Mesothelial cell of epicardium (in vitro differentiated cells): ENCODE measurements at regions not wholly inside any gene's neighbourhood (a gene's known extent, or its start where the extent isn't known, plus 50 kb on each side); places are given as distances from the start of the nearest gene placed in this dataset.

Experiments
- DNase-seq, 2 experiments: peaks; one replicate each; pipeline ENCODE4 v3.0.0; 2021; ENCODE audit warnings: low spot score in 2 of 2; ENCODE audit not compliant: unreplicated experiment in 2 of 2
- H3K27ac Mint-ChIP-seq: 2 replicates; pipeline ENCODE4 v1.8.0; 2021; ENCODE audit warnings: mixed read lengths
- H3K27me3 Mint-ChIP-seq: 2 replicates; pipeline ENCODE4 v1.8.0; 2021; ENCODE audit warnings: low read depth, mixed read lengths
- H3K36me3 Mint-ChIP-seq: 2 replicates; pipeline ENCODE4 v1.8.0; 2021; ENCODE audit warnings: mixed read lengths
- H3K4me1 Mint-ChIP-seq: 2 replicates; pipeline ENCODE4 v1.8.0; 2021; ENCODE audit warnings: mixed read lengths
- H3K4me3 Mint-ChIP-seq: 2 replicates; pipeline ENCODE4 v1.8.0; 2021; ENCODE audit warnings: mild to moderate bottlenecking, moderate library complexity, mixed read lengths
- H3K9me3 Mint-ChIP-seq: 2 replicates; pipeline ENCODE4 v1.8.0; 2021; ENCODE audit warnings: mixed read lengths
- CTCF ChIP-seq: fragments of 200-600 bp; sonication (generic); IDR thresholded peaks from one replicate; pipeline ENCODE4 v1.5.0; 2021; ENCODE audit warnings: antibody characterized with exemption; ENCODE audit not compliant: unreplicated experiment

GRCh38 chr17:77502626-77503292 lies 362.0 kb downstream of the SEC14L1 start:
- DNase-seq: no peak
- H3K4me3 Mint-ChIP-seq: no peak overlapping the region
- TF ChIP-seq CTCF: no peak
- H3K27ac Mint-ChIP-seq: no peak overlapping the region
- H3K27me3 Mint-ChIP-seq: no peaks in the 10 kb centered on the region
- no peaks in the 10 kb centered on the region for H3K9me3 Mint-ChIP-seq
- H3K36me3 Mint-ChIP-seq: peaks cover 22% of the 10 kb centered on the region
- no peaks in the 10 kb centered on the region for H3K4me1 Mint-ChIP-seq

- Mint-ChIP-seq H3K27me3 (no peaks in the 10 kb centered on the region), H3K27ac (no peak overlapping the region), H3K9me3 (no peaks in the 10 kb centered on the region), H3K4me3 (no peak overlapping the region), H3K36me3 (peaks cover 22% of the 10 kb centered on the region), H3K4me1 (no peaks in the 10 kb centered on the region)
- no peak for TF ChIP-seq CTCF
- no peak for DNase-seq
Observed at GRCh38 chr17:77503293-77503655, 362.5 kb downstream of the SEC14L1 start.

GRCh38 chr17:77503916-77504651 lies 363.3 kb downstream of the SEC14L1 start:
- no peak overlapping the region for H3K4me3 Mint-ChIP-seq
- no peak overlapping the region for H3K27ac Mint-ChIP-seq
- no peaks in the 10 kb centered on the region for H3K9me3 Mint-ChIP-seq
- no peaks in the 10 kb centered on the region for H3K27me3 Mint-ChIP-seq
- TF ChIP-seq CTCF: no peak
- H3K4me1 Mint-ChIP-seq: no peaks in the 10 kb centered on the region
- peaks cover 22% of the 10 kb centered on the region for H3K36me3 Mint-ChIP-seq
- no peak for DNase-seq

GRCh38 chr17:77504652-77505155 lies 363.9 kb downstream of the SEC14L1 start:
- H3K36me3 Mint-ChIP-seq: peaks cover 16% of the 10 kb centered on the region
- no peak for DNase-seq
- no peaks in the 10 kb centered on the region for H3K4me1 Mint-ChIP-seq
- H3K27me3 Mint-ChIP-seq: no peaks in the 10 kb centered on the region
- no peak for TF ChIP-seq CTCF
- H3K27ac Mint-ChIP-seq: no peak overlapping the region
- no peaks in the 10 kb centered on the region for H3K9me3 Mint-ChIP-seq
- no peak overlapping the region for H3K4me3 Mint-ChIP-seq

- H3K27ac Mint-ChIP-seq: no peak overlapping the region
- H3K4me3 Mint-ChIP-seq: no peak overlapping the region
Observed at GRCh38 chr17:77505181-77505639, 364.4 kb downstream of the SEC14L1 start.

More at GRCh38 chr17:77505181-77505639, 364.4 kb downstream of the SEC14L1 start:
- H3K4me1 Mint-ChIP-seq: no peaks in the 10 kb centered on the region
- no peaks in the 10 kb centered on the region for H3K9me3 Mint-ChIP-seq
- TF ChIP-seq CTCF: no peak
- peaks cover 13% of the 10 kb centered on the region for H3K36me3 Mint-ChIP-seq
- H3K27me3 Mint-ChIP-seq: no peaks in the 10 kb centered on the region
- no peak for DNase-seq
